HUES48 (cell line): ENCODE measurements at regions not wholly inside any gene's neighbourhood (a gene's known extent, or its start where the extent isn't known, plus 50 kb on each side); places are given as distances from the start of the nearest gene placed in this dataset.

Experiments used
- H3K27ac ChIP-seq: one replicate; pipeline ENCODE4 v1.7.0; 2013; ENCODE audit warnings: low read depth, low read length, inconsistent platforms
- H3K27me3 ChIP-seq: 2 replicates; pipeline ENCODE4 v1.6.1; 2013; ENCODE audit warnings: mild to moderate bottlenecking, low read length; ENCODE audit not compliant: control insufficient read depth, insufficient read depth
- H3K36me3 ChIP-seq: 2 replicates; pipeline ENCODE4 v1.6.1; 2013; ENCODE audit warnings: low read length; ENCODE audit not compliant: control insufficient read depth, insufficient read depth
- H3K4me1 ChIP-seq: 2 replicates; pipeline ENCODE4 v1.6.1; 2013; ENCODE audit warnings: mild to moderate bottlenecking, low read length; ENCODE audit not compliant: control insufficient read depth, insufficient read depth
- H3K4me3 ChIP-seq: 2 replicates; pipeline ENCODE4 v1.5.1; 2013; ENCODE audit warnings: mild to moderate bottlenecking, low read depth, low read length
- H3K9ac ChIP-seq: 2 replicates; pipeline ENCODE4 v1.6.1; 2013; ENCODE audit warnings: mild to moderate bottlenecking, low read depth, low read length, moderate library complexity
- H3K9me3 ChIP-seq: 2 replicates; pipeline ENCODE4 v1.6.1; 2013; ENCODE audit warnings: low read length; ENCODE audit not compliant: control insufficient read depth, insufficient read depth

GRCh38 chr7:57071-57470, 135.3 kb upstream of the FAM20C start:
- H3K36me3 ChIP-seq, result no peaks in the 10 kb centered on the region
- H3K4me1 ChIP-seq, result peaks cover 20% of the 10 kb centered on the region
- H3K9me3 ChIP-seq, result no peaks in the 10 kb centered on the region
- H3K27ac ChIP-seq, result no peak overlapping the region
- H3K9ac ChIP-seq, result no peak overlapping the region
- H3K4me3 ChIP-seq, result no peak overlapping the region
- no peaks in the 10 kb centered on the region for H3K27me3 ChIP-seq

DNA sequence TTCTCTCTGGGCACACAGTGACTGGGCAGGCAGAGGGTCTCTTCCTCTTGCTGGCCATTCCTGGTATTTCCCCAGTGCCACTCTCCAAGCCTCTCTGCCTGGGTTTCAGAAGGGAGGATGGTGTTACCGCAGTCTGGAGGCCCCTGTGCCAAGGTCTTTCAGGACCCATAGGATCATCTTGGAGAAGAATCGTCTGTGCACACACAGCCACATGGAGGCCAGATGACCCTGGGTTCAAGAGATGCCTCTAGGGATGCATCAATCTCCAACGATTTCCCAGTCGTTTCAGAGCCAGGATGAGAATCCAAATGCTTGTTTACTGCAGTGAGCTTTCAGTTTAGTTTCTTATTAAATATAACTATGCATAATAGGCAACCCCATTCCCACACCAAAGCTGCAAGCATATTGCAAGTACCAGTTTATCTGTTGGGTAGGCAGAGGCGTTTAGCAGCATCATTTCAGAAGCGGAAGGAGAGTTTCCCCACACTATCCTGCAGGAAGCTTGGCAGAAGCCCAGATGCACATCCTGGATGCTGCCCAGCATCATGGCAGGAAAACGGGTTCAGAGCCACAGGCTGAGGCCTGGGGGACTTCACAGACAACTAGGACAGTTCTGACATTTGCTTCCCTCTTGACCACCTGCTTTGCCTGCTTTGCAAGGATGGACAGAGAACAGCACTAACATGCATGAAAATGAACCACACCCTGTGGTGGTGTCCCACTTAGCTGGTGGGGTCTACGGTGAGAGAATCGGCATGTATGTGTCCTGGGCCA, 134.7 kb upstream of the FAM20C start:
- Histone ChIP-seq H3K4me3 (no peak overlapping the region), H3K27ac (no peak overlapping the region), H3K9me3 (no peaks in the 10 kb centered on the region), H3K27me3 (no peaks in the 10 kb centered on the region), H3K36me3 (no peaks in the 10 kb centered on the region), H3K9ac (no peak overlapping the region), H3K4me1 (peaks cover 20% of the 10 kb centered on the region)

- Histone ChIP-seq H3K9me3 (no peaks in the 10 kb centered on the region), H3K4me1 (peaks cover 20% of the 10 kb centered on the region), H3K9ac (no peak overlapping the region), H3K27me3 (no peaks in the 10 kb centered on the region), H3K27ac (no peak overlapping the region), H3K36me3 (no peaks in the 10 kb centered on the region), H3K4me3 (no peak overlapping the region)
Observed at GRCh38 chr7:58316-58715, 134.1 kb upstream of the FAM20C start.

DNA sequence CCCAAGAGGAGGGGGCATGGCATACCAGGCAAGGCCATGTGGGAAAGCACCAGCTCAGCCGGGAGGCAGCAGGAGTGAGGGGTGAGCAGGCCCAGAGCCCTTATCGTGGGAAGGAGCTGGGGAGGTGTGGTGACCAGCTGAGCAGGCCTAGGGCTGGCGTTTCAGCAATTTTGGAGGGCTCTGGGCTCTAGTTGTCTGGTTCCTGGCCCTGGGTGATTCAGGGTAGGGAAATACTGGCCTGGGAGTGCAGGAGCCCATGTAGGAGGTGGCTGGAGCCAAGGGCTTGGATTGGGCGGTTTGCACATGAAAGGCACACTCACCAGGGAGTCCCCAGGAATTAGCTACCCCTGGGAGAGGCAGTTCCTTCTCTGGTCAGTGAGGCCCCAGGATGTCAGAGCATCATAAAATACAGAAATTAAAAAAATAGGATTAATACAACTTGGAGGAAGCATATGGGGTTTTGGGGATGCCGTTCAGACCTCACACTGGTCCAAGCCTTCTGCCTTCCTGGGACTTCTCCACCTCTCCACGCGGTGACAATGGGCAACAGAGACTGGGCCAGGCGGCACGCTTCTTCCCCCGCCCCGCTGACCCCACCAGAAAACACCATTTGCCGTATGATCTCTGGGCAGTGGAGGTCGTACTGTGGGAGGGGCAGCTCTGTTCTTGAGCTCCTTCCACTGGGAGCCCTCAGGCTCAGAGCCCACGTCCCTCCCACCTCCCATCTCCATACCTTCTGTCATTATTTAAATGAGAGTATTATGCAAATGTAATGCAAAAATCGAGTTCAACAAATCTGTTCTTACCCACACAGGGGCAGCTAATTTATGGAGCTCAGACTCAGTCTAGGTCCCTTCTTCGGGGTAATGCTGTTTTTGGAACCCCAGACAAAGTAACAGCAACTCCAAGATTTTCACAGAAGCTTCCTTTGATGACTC, 133.0 kb upstream of the FAM20C start:
- H3K9me3 ChIP-seq, result no peaks in the 10 kb centered on the region
- no peaks in the 10 kb centered on the region for H3K36me3 ChIP-seq
- H3K27ac ChIP-seq, result peak overlapping the region; percentile 36
- no peaks in the 10 kb centered on the region for H3K27me3 ChIP-seq
- peaks cover 20% of the 10 kb centered on the region for H3K4me1 ChIP-seq
- H3K9ac ChIP-seq, result no peak overlapping the region
- H3K4me3 ChIP-seq, result peak overlapping the region; percentile 3; the same call in 1 of the 2 replicates

DNA sequence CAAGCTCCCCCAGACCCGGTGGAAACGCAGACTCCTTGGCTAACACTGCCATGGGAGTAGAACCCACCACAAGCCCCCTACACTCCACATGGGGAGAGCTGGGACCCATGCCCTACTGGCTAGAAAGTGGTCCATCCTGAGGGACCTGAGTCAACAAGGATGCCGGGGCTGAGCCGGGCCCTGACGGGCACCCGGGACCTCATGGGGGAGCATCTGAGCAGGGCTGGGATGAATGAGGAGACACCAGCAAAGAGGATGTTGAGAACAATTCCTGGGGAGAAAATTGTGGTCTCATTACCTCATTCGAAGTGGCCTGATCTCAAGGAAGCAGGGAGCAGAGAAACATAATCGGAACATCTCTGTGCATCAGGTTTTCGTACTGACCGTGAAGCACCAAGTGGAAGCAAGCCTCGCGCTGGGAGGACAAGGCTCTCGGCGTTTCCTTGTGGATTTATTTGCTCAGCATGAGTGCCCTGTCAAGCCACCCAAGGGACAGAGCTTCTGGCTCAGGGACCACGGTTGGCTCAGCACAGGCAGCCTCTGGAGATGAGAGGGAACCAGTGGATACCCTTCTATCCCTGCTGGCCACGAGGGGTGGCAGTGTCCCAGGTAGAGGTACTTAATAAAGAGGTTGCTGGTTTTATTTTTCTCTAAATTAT, 132.2 kb upstream of the FAM20C start:
- H3K4me1 ChIP-seq, result peaks cover 20% of the 10 kb centered on the region
- H3K27ac ChIP-seq, result no peak overlapping the region
- H3K36me3 ChIP-seq, result no peaks in the 10 kb centered on the region
- no peak overlapping the region for H3K4me3 ChIP-seq
- H3K27me3 ChIP-seq, result no peaks in the 10 kb centered on the region
- no peak overlapping the region for H3K9ac ChIP-seq
- no peaks in the 10 kb centered on the region for H3K9me3 ChIP-seq

GRCh38 chr7:60706-61105, 131.7 kb upstream of the FAM20C start:
- Histone ChIP-seq H3K4me1 (peaks cover 20% of the 10 kb centered on the region), H3K27ac (no peak overlapping the region), H3K27me3 (no peaks in the 10 kb centered on the region), H3K36me3 (no peaks in the 10 kb centered on the region), H3K4me3 (no peak overlapping the region), H3K9ac (no peak overlapping the region), H3K9me3 (no peaks in the 10 kb centered on the region)

DNA sequence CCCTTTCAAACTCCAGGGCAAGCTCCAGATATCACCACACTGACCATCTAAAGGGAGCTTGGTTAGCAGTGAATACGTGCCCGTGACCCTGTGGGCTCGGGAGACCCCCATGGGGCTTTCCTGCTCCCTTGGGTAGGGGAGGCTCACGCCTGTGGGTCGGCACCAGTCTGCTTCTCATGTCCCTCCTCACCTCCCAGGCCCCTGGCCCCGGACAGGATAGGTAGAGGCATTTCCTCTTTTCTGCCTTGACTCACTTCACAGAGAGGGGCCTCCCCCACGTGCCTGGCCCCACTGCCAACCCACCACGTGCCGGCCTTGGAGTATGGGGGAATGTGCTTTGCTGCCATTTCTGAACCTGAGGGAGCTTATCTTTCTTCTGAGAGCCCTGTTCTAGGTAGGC, 131.3 kb upstream of the FAM20C start:
- no peak overlapping the region for H3K27ac ChIP-seq
- H3K4me3 ChIP-seq, result no peak overlapping the region
- H3K4me1 ChIP-seq, result peaks cover 20% of the 10 kb centered on the region
- no peaks in the 10 kb centered on the region for H3K27me3 ChIP-seq
- H3K9me3 ChIP-seq, result no peaks in the 10 kb centered on the region
- H3K9ac ChIP-seq, result no peak overlapping the region
- H3K36me3 ChIP-seq, result no peaks in the 10 kb centered on the region

- Histone ChIP-seq H3K9me3 (no peaks in the 10 kb centered on the region), H3K27ac (no peak overlapping the region), H3K4me3 (no peak overlapping the region)
Observed at GRCh38 chr7:61576-62360, 130.6 kb upstream of the FAM20C start.

GRCh38 chr7:62361-63116, 129.8 kb upstream of the FAM20C start:
- Histone ChIP-seq H3K4me1 (peaks cover 20% of the 10 kb centered on the region), H3K4me3 (no peak overlapping the region), H3K9me3 (no peaks in the 10 kb centered on the region), H3K27me3 (no peaks in the 10 kb centered on the region), H3K9ac (no peak overlapping the region), H3K36me3 (no peaks in the 10 kb centered on the region), H3K27ac (no peak overlapping the region)

More at GRCh38 chr7:61576-62360, 130.6 kb upstream of the FAM20C start:
- no peaks in the 10 kb centered on the region for H3K36me3 ChIP-seq
- no peaks in the 10 kb centered on the region for H3K27me3 ChIP-seq
- H3K9ac ChIP-seq, result no peak overlapping the region
- H3K4me1 ChIP-seq, result peaks cover 20% of the 10 kb centered on the region

DNA sequence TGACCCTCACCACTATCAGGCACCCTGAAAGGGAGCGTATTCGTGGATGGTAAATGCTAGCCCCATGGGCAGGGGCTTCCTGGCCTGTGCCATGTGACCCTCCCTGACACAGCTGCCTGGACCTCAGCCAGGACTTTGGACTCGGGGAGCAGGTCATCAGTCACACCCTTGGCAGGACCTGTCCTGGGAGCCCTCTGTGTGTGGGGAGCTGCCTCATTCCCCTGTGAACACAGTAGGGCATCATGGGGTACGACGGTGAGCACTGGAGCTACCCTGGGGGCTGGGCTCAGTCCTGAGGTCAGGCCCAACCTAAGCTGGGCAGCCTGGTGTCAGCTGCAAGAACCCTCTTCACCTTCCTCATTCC, 129.3 kb upstream of the FAM20C start:
- peaks cover 18% of the 10 kb centered on the region for H3K4me1 ChIP-seq
- no peak overlapping the region for H3K27ac ChIP-seq

More for the DNA sequence above, 129.3 kb upstream of the FAM20C start:
- H3K4me3 ChIP-seq, result no peak overlapping the region
- no peaks in the 10 kb centered on the region for H3K36me3 ChIP-seq
- no peaks in the 10 kb centered on the region for H3K9me3 ChIP-seq
- no peaks in the 10 kb centered on the region for H3K27me3 ChIP-seq
- H3K9ac ChIP-seq, result no peak overlapping the region
